Activated CD8-positive, alpha-beta T cell treated with anti-CD3 and anti-CD28 coated beads, Interleukin-2, amount 10 ng/mL, durations not matched to agents 7 days and 5 days (primary cell): ENCODE measurements at regions not wholly inside any gene's neighbourhood (a gene's known extent, or its start where the extent isn't known, plus 50 kb on each side); places are given as distances from the start of the nearest gene placed in this dataset.
"Not testable (repeated sequence)": the region's sequence is repeated elsewhere in the genome, so short reads cannot be mapped to it uniquely, and the experiment has no call there.

ENCODE experiments used
- ATAC-seq: fragments of 150-1000 bp; cut with Tn5 transposase; one replicate; pipeline ENCODE4 v1.10.0; 2021; ENCODE audit warnings: moderate library complexity
- CTCF ChIA-PET: fragments of 350-600 bp; sonication (Branson Sonifier 250); formaldehyde crosslinking; loops from one replicate; lab custom pipeline; 2021; ENCODE audit warnings: antibody characterized with exemption; lab: Charles Lee
- POLR2A ChIA-PET: fragments of 350-600 bp; sonication (Branson Sonifier 250); formaldehyde crosslinking; loops from one replicate; lab custom pipeline; 2021; ENCODE audit warnings: antibody characterized with exemption; lab: Charles Lee
- DNase-seq: peaks from one replicate; pipeline ENCODE4 v3.0.0-alpha.2; 2020
- H3K27ac Mint-ChIP-seq: one replicate; pipeline ENCODE4 v1.8.0; 2021; ENCODE audit warnings: mild to moderate bottlenecking, mixed read lengths
- H3K27me3 Mint-ChIP-seq: one replicate; pipeline ENCODE4 v1.8.0; 2021; ENCODE audit warnings: low read depth, mixed read lengths
- H3K36me3 Mint-ChIP-seq: one replicate; pipeline ENCODE4 v1.8.0; 2021; ENCODE audit warnings: low read depth, mixed read lengths
- H3K4me1 Mint-ChIP-seq: one replicate; pipeline ENCODE4 v1.8.0; 2021; ENCODE audit warnings: low read depth, mixed read lengths
- H3K4me3 Mint-ChIP-seq: one replicate; pipeline ENCODE4 v1.8.0; 2021; ENCODE audit warnings: mild to moderate bottlenecking, mixed read lengths
- H3K9me3 Mint-ChIP-seq: one replicate; pipeline ENCODE4 v1.8.0; 2022; ENCODE audit warnings: mixed read lengths; ENCODE audit not compliant: insufficient read depth

DNA sequence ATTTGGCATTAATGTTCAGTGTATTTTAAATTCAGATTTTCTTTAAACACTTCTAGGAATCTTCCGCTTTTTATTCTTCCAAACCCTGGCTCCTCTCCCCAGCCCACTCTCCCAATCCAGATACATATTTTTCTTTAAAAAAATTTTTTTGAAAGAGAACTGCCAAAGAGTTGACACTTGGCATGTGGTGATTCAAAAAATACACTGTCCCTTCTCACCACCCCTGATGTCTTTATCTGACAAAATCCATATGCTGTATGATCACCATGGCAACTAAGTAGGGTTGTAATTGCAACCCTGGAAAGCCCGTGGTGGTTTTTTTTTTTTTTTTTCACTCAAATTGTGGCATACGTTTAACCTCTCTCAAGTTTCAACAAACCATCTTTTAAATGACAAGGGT, 355.8 kb upstream of the SASH1 start:
- no peaks in the 10 kb centered on the region for H3K4me1 Mint-ChIP-seq
- ATAC-seq (no peak), DNase-seq (no peak)
- CTCF ChIA-PET: no interaction called here
- no peak overlapping the region for H3K27ac Mint-ChIP-seq
- POLR2A ChIA-PET: no interaction called here
- H3K36me3 Mint-ChIP-seq: no peaks in the 10 kb centered on the region
- no peaks in the 10 kb centered on the region for H3K27me3 Mint-ChIP-seq
- no peak overlapping the region for H3K4me3 Mint-ChIP-seq
- H3K9me3 Mint-ChIP-seq: no peaks in the 10 kb centered on the region

DNA sequence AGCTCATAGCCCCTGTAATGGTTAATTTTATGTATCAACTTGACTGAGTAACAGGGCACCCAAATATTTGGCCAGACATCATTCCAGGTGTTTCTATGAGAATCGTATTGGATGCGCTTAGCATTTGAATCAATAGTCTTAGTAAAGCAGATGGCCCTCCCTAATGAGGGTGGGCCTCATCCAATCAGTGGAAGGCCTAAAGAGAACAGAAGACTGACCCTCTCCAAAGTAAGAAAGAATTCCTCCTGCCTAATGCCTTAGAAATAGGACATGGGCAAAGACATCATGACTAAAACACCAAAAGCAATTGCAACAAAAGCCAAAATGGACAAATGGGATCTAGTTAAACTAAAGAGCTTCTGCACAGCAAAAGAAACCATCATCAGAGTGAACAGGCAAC, 352.5 kb upstream of the SASH1 start:
- H3K9me3 Mint-ChIP-seq: peaks cover 5% of the 10 kb centered on the region
- H3K27ac Mint-ChIP-seq: no peak overlapping the region
- H3K36me3 Mint-ChIP-seq: no peaks in the 10 kb centered on the region
- ATAC-seq (no peak), DNase-seq (no peak)
- ChIA-PET CTCF (no interaction called here), POLR2A (no interaction called here)
- no peak overlapping the region for H3K4me3 Mint-ChIP-seq
- H3K4me1 Mint-ChIP-seq: no peaks in the 10 kb centered on the region
- no peaks in the 10 kb centered on the region for H3K27me3 Mint-ChIP-seq

DNA sequence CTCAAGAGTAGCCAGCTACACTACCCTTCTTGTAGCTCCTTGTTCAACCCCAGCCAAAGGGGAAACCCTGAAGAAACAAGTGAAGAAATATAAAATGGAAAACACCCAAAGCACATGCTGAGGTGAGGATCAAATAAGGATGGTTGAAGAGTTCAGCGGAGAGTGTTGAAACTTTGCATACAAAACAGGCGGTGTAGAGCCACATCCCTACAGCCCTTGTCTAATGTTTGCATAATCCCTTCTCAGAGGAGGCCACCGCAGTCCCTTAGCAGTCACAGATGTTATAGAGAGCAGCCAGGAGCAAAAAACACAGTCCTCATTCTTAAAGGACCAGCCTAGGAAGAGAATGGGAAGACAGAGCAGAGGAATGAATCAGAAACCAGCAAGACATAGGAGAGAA, 350.7 kb upstream of the SASH1 start:
- H3K36me3 Mint-ChIP-seq: no peaks in the 10 kb centered on the region
- H3K9me3 Mint-ChIP-seq: peaks cover 5% of the 10 kb centered on the region
- H3K27me3 Mint-ChIP-seq: no peaks in the 10 kb centered on the region
- DNase-seq (no peak), ATAC-seq (no peak)
- POLR2A ChIA-PET: no interaction called here
- H3K27ac Mint-ChIP-seq: no peak overlapping the region
- CTCF ChIA-PET: no interaction called here
- H3K4me3 Mint-ChIP-seq: no peak overlapping the region
- no peaks in the 10 kb centered on the region for H3K4me1 Mint-ChIP-seq

DNA sequence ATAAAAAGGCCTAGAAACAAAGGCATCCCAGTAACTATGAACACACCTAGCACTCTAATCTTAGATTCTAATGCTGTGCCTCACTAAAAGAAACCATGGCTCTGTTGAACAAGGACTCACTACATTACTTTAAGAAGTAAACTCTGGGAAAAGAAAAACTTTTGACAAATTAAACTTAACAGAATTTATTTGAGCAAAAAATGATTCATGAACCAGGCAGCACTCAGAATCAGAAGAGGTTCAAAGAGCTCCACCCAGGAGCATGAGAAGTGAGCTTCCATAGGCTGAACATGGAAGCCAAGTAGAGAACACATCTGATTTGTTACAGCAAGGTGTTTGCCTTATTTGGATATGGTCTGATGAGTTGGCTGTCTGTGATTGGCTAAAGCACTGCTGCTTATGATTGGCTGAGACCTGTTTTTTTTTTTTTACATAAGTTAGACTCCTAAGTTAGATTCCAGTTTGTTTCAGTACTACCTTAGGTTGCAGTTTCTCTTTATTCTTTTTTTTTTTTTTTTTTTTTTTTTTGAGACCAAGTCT, 343.6 kb upstream of the SASH1 start:
- no peak for DNase-seq
- no peaks in the 10 kb centered on the region for H3K4me1 Mint-ChIP-seq
- no peaks in the 10 kb centered on the region for H3K27me3 Mint-ChIP-seq
- H3K36me3 Mint-ChIP-seq: no peaks in the 10 kb centered on the region
- no peak for ATAC-seq
- ChIA-PET POLR2A (interaction anchor here (0.5 kb wide), 1 partner anchor 45 kb away, joined by 3 read pairs; no protein-coding TSS in a partner anchor), CTCF (no interaction called here)
- H3K4me3 Mint-ChIP-seq: no peak overlapping the region
- peaks cover under 1% of the 10 kb centered on the region for H3K9me3 Mint-ChIP-seq
- H3K27ac Mint-ChIP-seq: no peak overlapping the region

DNA sequence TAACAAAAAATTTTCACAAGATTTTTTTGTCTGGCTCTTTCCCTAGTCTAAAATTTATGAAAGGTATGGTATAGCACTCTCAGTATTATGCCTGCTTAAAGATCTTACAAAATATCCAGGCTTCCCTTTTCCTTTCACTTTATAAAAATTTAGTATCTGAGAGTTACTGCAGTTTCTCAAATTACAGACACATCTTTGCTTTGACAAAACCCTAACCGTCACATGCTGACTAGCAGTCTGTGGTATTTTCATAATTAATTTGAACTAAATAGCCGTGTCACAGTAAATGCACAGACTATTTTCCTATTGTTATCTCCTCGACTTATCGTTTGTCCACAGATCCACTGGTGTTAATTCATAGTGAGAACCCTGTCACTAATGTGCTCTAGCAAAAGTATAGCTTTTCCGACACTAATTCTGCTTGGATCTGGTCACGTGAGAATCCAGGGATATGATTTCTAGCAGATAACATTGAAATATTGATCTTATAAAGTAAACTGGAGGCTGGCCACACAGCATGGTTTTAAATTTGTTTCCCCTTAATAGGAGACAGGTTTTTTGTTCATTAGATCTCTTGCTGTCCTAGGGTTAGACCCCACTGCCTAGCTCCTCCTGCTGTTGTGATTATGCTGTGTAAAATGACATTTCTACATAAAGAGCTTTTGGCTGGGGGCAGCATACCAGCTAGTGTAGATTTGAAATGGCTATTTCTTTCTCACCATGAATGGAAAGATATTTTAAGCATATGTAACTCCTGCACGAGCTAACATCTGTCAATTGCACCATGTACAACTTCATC, 340.6 kb upstream of the SASH1 start:
- H3K4me3 Mint-ChIP-seq: no peak overlapping the region
- POLR2A ChIA-PET: no interaction called here
- ATAC-seq (no peak), DNase-seq (no peak)
- no peaks in the 10 kb centered on the region for H3K36me3 Mint-ChIP-seq
- CTCF ChIA-PET: no interaction called here
- no peak overlapping the region for H3K27ac Mint-ChIP-seq
- H3K4me1 Mint-ChIP-seq: no peaks in the 10 kb centered on the region
- H3K9me3 Mint-ChIP-seq: no peaks in the 10 kb centered on the region
- H3K27me3 Mint-ChIP-seq: no peaks in the 10 kb centered on the region

DNA sequence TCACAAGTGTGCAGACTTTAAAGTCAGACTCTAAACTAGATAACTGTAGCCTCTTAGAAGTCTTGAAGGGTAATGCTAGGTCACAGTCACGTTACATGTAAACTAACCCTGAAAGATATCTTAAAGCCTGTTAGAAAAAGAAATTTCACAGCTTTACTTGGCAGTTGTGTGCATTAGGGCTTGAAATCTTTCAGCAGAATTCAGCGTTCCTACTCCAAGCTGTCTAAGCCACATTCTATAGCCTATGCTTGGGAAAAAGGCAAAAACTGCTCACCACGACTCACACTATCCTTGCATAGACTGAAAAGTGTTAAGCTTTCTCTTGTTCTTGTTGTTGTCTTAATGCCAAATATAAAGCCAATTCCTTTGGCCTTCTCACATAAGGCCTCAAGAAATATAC, 338.0 kb upstream of the SASH1 start:
- Mint-ChIP-seq H3K27ac (no peak overlapping the region), H3K9me3 (no peaks in the 10 kb centered on the region), H3K4me1 (no peaks in the 10 kb centered on the region), H3K27me3 (no peaks in the 10 kb centered on the region), H3K4me3 (no peak overlapping the region), H3K36me3 (no peaks in the 10 kb centered on the region)
- ChIA-PET POLR2A (no interaction called here), CTCF (no interaction called here)
- no peak for ATAC-seq
- DNase-seq: no peak

DNA sequence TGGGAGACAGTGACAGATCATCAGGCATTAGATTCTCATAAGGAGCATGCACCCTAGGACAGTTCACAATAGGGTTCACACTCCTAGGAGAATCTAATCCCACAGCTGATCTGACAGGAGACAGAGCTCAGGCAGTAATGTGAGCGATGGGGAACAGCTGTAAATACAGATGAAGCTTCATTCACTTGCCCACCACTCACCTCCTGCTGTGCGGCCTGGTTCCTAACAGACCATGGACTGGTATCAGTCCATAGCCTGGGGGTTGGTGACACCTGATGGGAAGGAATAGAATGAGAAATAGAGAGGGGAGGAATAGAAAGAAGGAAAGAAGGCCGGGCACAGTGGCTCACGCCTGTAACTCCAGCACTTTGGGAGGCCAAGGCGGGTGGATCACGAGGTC, 336.8 kb upstream of the SASH1 start:
- no peak for DNase-seq
- Mint-ChIP-seq H3K4me3 (no peak overlapping the region), H3K27me3 (no peaks in the 10 kb centered on the region), H3K4me1 (no peaks in the 10 kb centered on the region), H3K36me3 (no peaks in the 10 kb centered on the region), H3K9me3 (peaks cover 2% of the 10 kb centered on the region), H3K27ac (no peak overlapping the region)
- CTCF ChIA-PET: no interaction called here
- POLR2A ChIA-PET: no interaction called here
- no peak for ATAC-seq

DNA sequence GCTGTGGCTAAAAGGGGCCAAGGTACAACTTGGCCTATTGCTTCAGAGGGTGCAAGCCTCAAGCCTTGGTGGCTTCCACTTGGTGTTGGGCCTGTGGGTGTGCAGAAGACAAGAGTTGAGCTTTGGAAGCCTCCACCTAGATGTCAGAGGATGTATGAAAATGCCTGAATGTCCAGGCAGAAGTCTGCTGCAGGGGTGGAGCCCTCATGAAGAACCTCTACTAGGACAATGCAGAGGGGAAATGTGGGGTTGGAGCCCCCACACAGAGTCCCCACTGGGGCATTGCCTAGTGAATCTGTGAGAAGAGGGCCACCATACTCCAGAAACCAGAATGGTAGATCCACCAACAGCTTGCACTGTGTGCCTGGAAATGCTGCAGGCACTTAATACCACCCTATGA, 332.1 kb upstream of the SASH1 start:
- H3K4me3 Mint-ChIP-seq, ATAC-seq, CTCF ChIA-PET, H3K36me3 Mint-ChIP-seq, POLR2A ChIA-PET, H3K27ac Mint-ChIP-seq, H3K4me1 Mint-ChIP-seq, H3K27me3 Mint-ChIP-seq, DNase-seq: not testable (repeated sequence)
- H3K9me3 Mint-ChIP-seq: peaks cover 11% of the 10 kb centered on the region

DNA sequence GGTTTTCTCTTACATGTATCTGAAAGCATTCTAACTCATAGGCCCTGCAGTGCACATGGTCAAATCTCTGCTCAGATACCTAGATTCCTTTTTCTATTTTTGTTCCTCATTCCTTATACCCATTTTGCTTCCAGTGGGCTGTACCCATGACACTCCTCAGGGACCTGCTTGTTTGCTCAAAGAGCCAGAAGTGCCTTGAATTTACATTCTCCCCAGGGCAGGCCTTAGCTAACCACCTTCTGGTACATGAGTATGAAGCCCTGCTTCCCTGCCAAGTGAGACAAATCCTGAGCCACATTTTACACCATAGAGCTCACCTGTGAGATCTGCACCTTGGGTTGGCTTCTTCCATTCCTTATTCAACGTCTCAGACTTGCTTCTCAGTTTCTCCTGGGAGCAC, 326.6 kb upstream of the SASH1 start:
- Mint-ChIP-seq H3K27me3 (no peaks in the 10 kb centered on the region), H3K27ac (no peak overlapping the region), H3K9me3 (peaks cover 8% of the 10 kb centered on the region), H3K4me1 (no peaks in the 10 kb centered on the region), H3K4me3 (no peak overlapping the region), H3K36me3 (no peaks in the 10 kb centered on the region)
- ATAC-seq (no peak), DNase-seq (no peak)
- POLR2A ChIA-PET: no interaction called here
- CTCF ChIA-PET: no interaction called here

DNA sequence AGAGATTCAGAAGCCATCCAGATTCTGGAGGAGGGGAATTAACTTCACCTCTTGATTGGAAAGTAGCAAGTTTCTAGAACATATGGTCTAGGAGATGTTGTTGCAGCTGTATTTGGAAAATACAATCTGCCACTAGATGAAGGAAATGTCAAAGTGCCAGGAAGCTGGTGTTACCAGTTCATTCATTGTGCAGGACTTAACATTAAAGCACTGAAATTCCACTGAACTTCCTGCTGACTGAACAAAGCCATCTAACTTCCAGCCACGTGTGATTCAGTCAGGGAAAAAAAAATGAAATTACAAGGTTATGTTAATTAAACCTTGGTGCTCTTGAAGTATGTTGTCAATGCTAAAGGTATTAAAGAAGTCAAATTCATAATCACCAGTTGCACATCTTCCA, 321.5 kb upstream of the SASH1 start:
- Mint-ChIP-seq H3K4me1 (no peaks in the 10 kb centered on the region), H3K36me3 (no peaks in the 10 kb centered on the region), H3K27ac (no peak overlapping the region), H3K27me3 (no peaks in the 10 kb centered on the region), H3K9me3 (no peaks in the 10 kb centered on the region), H3K4me3 (no peak overlapping the region)
- ATAC-seq (no peak), DNase-seq (no peak)
- ChIA-PET POLR2A (no interaction called here), CTCF (no interaction called here)

DNA sequence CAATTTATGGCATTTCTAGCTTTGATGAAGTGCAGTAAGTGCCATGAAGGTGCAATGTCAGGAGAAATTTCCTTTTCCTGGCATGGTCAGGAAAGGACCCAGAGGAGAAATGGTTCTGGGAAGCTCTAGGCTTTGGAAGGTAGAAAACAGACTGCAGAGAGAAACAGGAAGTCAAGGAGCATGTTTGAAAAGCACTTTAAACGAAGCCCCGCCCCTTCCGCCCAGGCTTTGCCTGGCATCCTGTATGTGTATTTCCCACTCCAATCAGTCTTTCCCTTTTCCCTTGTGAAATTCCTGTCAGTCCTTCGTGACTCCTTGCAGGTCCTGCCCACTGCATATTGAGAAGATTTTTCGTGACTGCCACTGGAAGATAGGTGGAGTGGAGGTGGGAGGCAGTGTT, 320.9 kb upstream of the SASH1 start:
- Mint-ChIP-seq H3K9me3 (no peaks in the 10 kb centered on the region), H3K27ac (no peak overlapping the region), H3K4me3 (no peak overlapping the region), H3K27me3 (no peaks in the 10 kb centered on the region), H3K36me3 (no peaks in the 10 kb centered on the region), H3K4me1 (no peaks in the 10 kb centered on the region)
- POLR2A ChIA-PET: no interaction called here
- DNase-seq (no peak), ATAC-seq (no peak)
- CTCF ChIA-PET: no interaction called here

DNA sequence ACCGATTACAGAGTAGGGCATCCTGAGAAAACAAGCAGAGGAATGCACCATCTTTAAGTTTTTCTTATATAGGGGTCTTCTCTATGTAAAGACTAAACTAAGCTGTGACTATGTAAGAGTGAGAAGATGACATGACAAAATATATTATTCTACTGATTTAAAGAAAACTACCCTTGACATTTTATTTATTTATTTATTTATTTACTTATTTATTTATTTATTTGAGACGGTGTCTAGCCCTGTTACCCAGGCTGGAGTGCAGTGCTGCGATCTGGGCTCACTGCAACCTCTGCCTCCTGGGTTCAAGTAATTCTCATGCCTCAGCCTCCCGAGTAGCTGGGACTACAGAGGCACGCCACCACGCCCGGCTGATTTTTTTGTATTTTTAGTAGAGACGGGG, 320.4 kb upstream of the SASH1 start:
- POLR2A ChIA-PET, H3K27me3 Mint-ChIP-seq, H3K4me3 Mint-ChIP-seq, H3K9me3 Mint-ChIP-seq, H3K36me3 Mint-ChIP-seq, DNase-seq, ATAC-seq, H3K27ac Mint-ChIP-seq, H3K4me1 Mint-ChIP-seq, CTCF ChIA-PET: not testable (repeated sequence)

DNA sequence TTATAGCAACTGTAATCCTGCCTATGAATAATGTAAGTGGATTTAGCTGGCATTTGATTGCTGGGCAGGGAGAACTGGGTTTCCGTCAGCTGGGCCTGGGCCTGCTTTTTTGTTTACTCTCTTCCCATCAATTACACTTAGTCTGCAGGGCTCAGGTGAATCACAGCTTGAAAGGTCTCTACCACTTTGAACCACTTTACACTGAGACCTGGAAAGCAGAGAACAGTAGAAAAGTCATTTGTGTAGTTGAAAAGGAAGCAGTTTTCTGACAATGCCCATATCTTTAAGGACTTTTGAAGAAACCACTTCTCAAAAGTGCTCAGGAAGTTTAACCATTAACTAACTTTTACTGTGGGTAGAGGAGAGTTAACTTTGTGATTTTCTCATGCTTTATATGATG, 315.4 kb upstream of the SASH1 start:
- ATAC-seq: no peak

More for the DNA sequence above, 315.4 kb upstream of the SASH1 start:
- no peaks in the 10 kb centered on the region for H3K36me3 Mint-ChIP-seq
- ChIA-PET CTCF (no interaction called here), POLR2A (no interaction called here)
- no peak overlapping the region for H3K27ac Mint-ChIP-seq
- H3K27me3 Mint-ChIP-seq: no peaks in the 10 kb centered on the region
- DNase-seq: no peak
- no peaks in the 10 kb centered on the region for H3K4me1 Mint-ChIP-seq
- H3K4me3 Mint-ChIP-seq: no peak overlapping the region
- no peaks in the 10 kb centered on the region for H3K9me3 Mint-ChIP-seq
